H1 (cell line): ENCODE measurements at regions not wholly inside any gene's neighbourhood (a gene's known extent, or its start where the extent isn't known, plus 50 kb on each side); places are given as distances from the start of the nearest gene placed in this dataset.

Source experiments
- CTCF ChIA-PET: fragments of 300-600 bp; sonication (Branson Sonifier 250); formaldehyde crosslinking; loops from one replicate; lab custom pipeline; 2021; ENCODE audit not compliant: partially characterized antibody; lab: Charles Lee
- POLR2A ChIA-PET: fragments of 300-600 bp; sonication (Branson Sonifier 250); formaldehyde crosslinking; loops from one replicate; lab custom pipeline; 2021; ENCODE audit warnings: inconsistent platforms; ENCODE audit not compliant: partially characterized antibody; lab: Charles Lee
- DNase-seq, 2 experiments: peaks; one replicate each; pipeline versions ENCODE4 v3.0.0 to v3.0.0-alpha.2; 2010 to 2022; ENCODE audit warnings: low spot score in 2 of 2, low read depth in 1 of 2, mixed read lengths in 1 of 2
- FAIRE-seq: peaks from 2 replicates; lab custom pipeline; 2011; peaks lifted over from hg19 to GRCh38; lab: Jason Lieb, UNC
- H2AFZ ChIP-seq: 2 replicates; pipeline ENCODE4 v1.8.1; 2012; ENCODE audit warnings: low read length, inconsistent platforms
- H2AK5ac ChIP-seq: 2 replicates; pipeline ENCODE4 v1.6.1; 2013; ENCODE audit warnings: low read depth, low read length
- H2BK120ac ChIP-seq: replicated peaks from 2 replicates; pipeline ENCODE3; 2013; ENCODE audit warnings: low read depth, low read length, inconsistent platforms
- H2BK12ac ChIP-seq: 2 replicates; pipeline ENCODE4 v1.6.1; 2013; ENCODE audit warnings: low read depth, low read length
- H2BK15ac ChIP-seq: 2 replicates; pipeline ENCODE4 v1.6.1; 2013; ENCODE audit warnings: low read length
- H2BK20ac ChIP-seq: 2 replicates; pipeline ENCODE4 v1.6.1; 2013; ENCODE audit warnings: low read length
- H2BK5ac ChIP-seq: 2 replicates; pipeline ENCODE4 v1.6.1; 2013; ENCODE audit warnings: low read depth, low read length
- H3K14ac ChIP-seq: 2 replicates; pipeline ENCODE4 v1.6.1; 2013; ENCODE audit warnings: inconsistent platforms; ENCODE audit not compliant: insufficient read length
- H3K18ac ChIP-seq: 2 replicates; pipeline ENCODE4 v1.6.1; 2013; ENCODE audit warnings: low read length; ENCODE audit errors: extremely low read depth
- H3K23ac ChIP-seq: 2 replicates; pipeline ENCODE4 v1.6.1; 2013; ENCODE audit warnings: inconsistent platforms; ENCODE audit not compliant: insufficient read length
- H3K23me2 ChIP-seq: 2 replicates; pipeline ENCODE4 v1.6.1; 2013; ENCODE audit warnings: low read depth, low read length
- H3K27ac ChIP-seq: 2 replicates; pipeline ENCODE4 v1.6.1; 2011; ENCODE audit warnings: low read depth, low read length, inconsistent platforms
- H3K27me3 ChIP-seq, 4 experiments: replicated peaks in 1 of 4; 1 replicate in 1 of 4; 2 replicates in 3 of 4; pipeline versions ENCODE4 v1.6.1 to v1.8.1; 2011 to 2013; ENCODE audit warnings: low read length in 3 of 4, mild to moderate bottlenecking in 3 of 4, inconsistent platforms in 2 of 4, mixed read lengths in 2 of 4, moderate library complexity in 1 of 4; ENCODE audit not compliant: control insufficient read depth in 3 of 4, insufficient read depth in 3 of 4; ENCODE audit errors: extremely low read depth in 1 of 4
- H3K36me3 ChIP-seq, 4 experiments: 2 replicates each; pipeline versions ENCODE4 v1.6.1 to v1.8.1; 2011 to 2013; ENCODE audit warnings: mild to moderate bottlenecking in 4 of 4, low read length in 3 of 4, moderate library complexity in 2 of 4, control low read depth in 1 of 4, inconsistent platforms in 1 of 4; ENCODE audit not compliant: insufficient read depth in 4 of 4, control insufficient read depth in 2 of 4
- H3K4ac ChIP-seq: replicated peaks from 2 replicates; pipeline ENCODE3; 2013; ENCODE audit warnings: low read length, low read depth, mixed read lengths, inconsistent platforms; ENCODE audit not compliant: insufficient read length
- H3K4me1 ChIP-seq, 4 experiments: replicated peaks in 1 of 4; 1 replicate in 1 of 4; 2 replicates in 3 of 4; pipeline versions ENCODE4 v1.6.1 to v1.8.1; 2011 to 2013; ENCODE audit warnings: low read length in 3 of 4, inconsistent platforms in 2 of 4, mixed read lengths in 1 of 4; ENCODE audit not compliant: insufficient read depth in 4 of 4, control insufficient read depth in 3 of 4
- H3K4me2 ChIP-seq, 2 experiments: 2 replicates each; pipeline versions ENCODE4 v1.6.1 to v1.8.1; 2011 to 2013; ENCODE audit warnings: low read depth in 2 of 2, low read length in 2 of 2, control low read depth in 1 of 2, inconsistent platforms in 1 of 2, mild to moderate bottlenecking in 1 of 2; ENCODE audit not compliant: insufficient read depth in 1 of 2
- H3K4me3 ChIP-seq, 4 experiments: fragments of 200-600, 300-600 bp in 1 of 4; sonication (generic), shearing (Covaris generic), sonication (Bioruptor Twin) in 1 of 4; 2 replicates each; pipeline versions ENCODE4 v1.5.1 to v1.8.1; 2011 to 2016; ENCODE audit warnings: low read length in 4 of 4, low read depth in 3 of 4, control low read depth in 2 of 4, inconsistent platforms in 2 of 4, mild to moderate bottlenecking in 2 of 4, mixed read lengths in 1 of 4, moderate library complexity in 1 of 4; ENCODE audit not compliant: insufficient read depth in 2 of 4; ENCODE audit errors: extremely low read depth in 1 of 4
- H3K56ac ChIP-seq: replicated peaks from 2 replicates; pipeline ENCODE3; 2013; ENCODE audit warnings: low read depth, mild to moderate bottlenecking, mixed read lengths, low read length, inconsistent platforms; ENCODE audit not compliant: insufficient read length
- H3K79me1 ChIP-seq: 2 replicates; pipeline ENCODE4 v1.6.1; 2013; ENCODE audit warnings: low read depth, low read length, control low read depth
- H3K79me2 ChIP-seq, 2 experiments: 2 replicates each; pipeline versions ENCODE4 v1.6.1 to v1.8.1; 2012 to 2013; ENCODE audit warnings: low read length in 2 of 2, mild to moderate bottlenecking in 2 of 2, inconsistent platforms in 1 of 2; ENCODE audit not compliant: insufficient read depth in 2 of 2, control insufficient read depth in 1 of 2
- H3K9ac ChIP-seq, 4 experiments: replicated peaks in 1 of 4; 1 replicate in 1 of 4; 2 replicates in 3 of 4; pipeline versions ENCODE4 v1.6.1 to v1.8.1; 2011 to 2013; ENCODE audit warnings: low read depth in 3 of 4, low read length in 3 of 4, control low read depth in 2 of 4, mild to moderate bottlenecking in 2 of 4, moderate library complexity in 2 of 4, inconsistent platforms in 1 of 4; ENCODE audit errors: extremely low read depth in 1 of 4
- H3K9me3 ChIP-seq, 2 experiments: 2 replicates each; pipeline versions ENCODE4 v1.6.1 to v1.8.1; 2012 to 2013; ENCODE audit warnings: mild to moderate bottlenecking in 2 of 2, moderate library complexity in 2 of 2, control low read depth in 1 of 2, inconsistent platforms in 1 of 2, low read depth in 1 of 2, low read length in 1 of 2, mixed read lengths in 1 of 2; ENCODE audit not compliant: insufficient read depth in 2 of 2
- H4K20me1 ChIP-seq, 2 experiments: replicated peaks in 1 of 2; 2 replicates each; pipeline versions ENCODE3 to v1.8.1; 2011 to 2013; ENCODE audit warnings: inconsistent platforms in 2 of 2, low read length in 2 of 2, mild to moderate bottlenecking in 1 of 2; ENCODE audit not compliant: insufficient read depth in 2 of 2, control insufficient read depth in 1 of 2
- H4K5ac ChIP-seq: 2 replicates; pipeline ENCODE4 v1.6.1; 2013; ENCODE audit warnings: low read length, low read depth, mixed read lengths, inconsistent platforms; ENCODE audit not compliant: insufficient read length
- H4K8ac ChIP-seq: 2 replicates; pipeline ENCODE4 v1.8.0; 2013; ENCODE audit warnings: mild to moderate bottlenecking, moderate library complexity, low read length, inconsistent platforms; ENCODE audit not compliant: insufficient read depth; ENCODE audit errors: extremely low read depth
- H4K91ac ChIP-seq: replicated peaks from 2 replicates; pipeline ENCODE3; 2013; ENCODE audit warnings: low read length, mixed read lengths, inconsistent platforms; ENCODE audit not compliant: insufficient read length
- CREB1 ChIP-seq: IDR thresholded peaks from 2 replicates; pipeline ENCODE4 v1.6.1; 2012; ENCODE audit warnings: inconsistent platforms
- MAFK ChIP-seq: IDR thresholded peaks from 2 replicates; pipeline ENCODE4 v1.6.1; 2012; ENCODE audit warnings: low read depth, mild to moderate bottlenecking, improper control_type of control experiment, low read length
- RAD21 ChIP-seq, 2 experiments: IDR thresholded peaks in 1 of 2; conservative IDR thresholded peaks in 1 of 2; 2 replicates each; pipeline ENCODE4 v1.6.1; 2011; ENCODE audit warnings: low read depth in 2 of 2, low read length in 2 of 2, improper control_type of control experiment in 1 of 2, inconsistent platforms in 1 of 2, mild to moderate bottlenecking in 1 of 2, moderate library complexity in 1 of 2
- RNF2 ChIP-seq: fragments of 200-900, 300-1000 bp; sonication (generic); IDR thresholded peaks from 2 replicates; pipeline ENCODE4 v1.7.1; 2016; ENCODE audit warnings: borderline replicate concordance, low read depth, mild to moderate bottlenecking, antibody characterized with exemption, low read length; ENCODE audit not compliant: poor library complexity, severe bottlenecking; ENCODE audit errors: missing control alignments
- SP1 ChIP-seq: IDR thresholded peaks from 2 replicates; pipeline ENCODE4 v1.6.1; 2011; ENCODE audit warnings: low read depth, low read length
- SRF ChIP-seq: IDR thresholded peaks from 2 replicates; pipeline ENCODE4 v1.6.1; 2011; ENCODE audit warnings: mild to moderate bottlenecking, low read depth, low read length, moderate library complexity
- WGBS, 2 experiments: shearing (Covaris generic) in 1 of 2; methylation state at CpG; one replicate each; pipeline versions ENCODE4 v1.1.6 to v1.1.7; 2013 to 2015; ENCODE audit warnings: low lambda C conversion rate in 2 of 2, mixed read lengths in 2 of 2, inconsistent platforms in 1 of 2, low coverage in 1 of 2, missing lambda C conversion rate in 1 of 2; ENCODE audit not compliant: insufficient replicate concordance in 2 of 2, insufficient coverage in 1 of 2, insufficient read length in 1 of 2; ENCODE audit errors: extremely low coverage in 1 of 2, missing lambda C conversion rate in 1 of 2; 5-methylcytosine and 5-hydroxymethylcytosine counted together
- TF ChIP-seq, protein P1 (sequence below): IDR thresholded peaks from 2 replicates; pipeline ENCODE4 v1.6.1; 2012; ENCODE audit warnings: inconsistent platforms

- Histone ChIP-seq H4K20me1 (no peaks in the 10 kb centered on the region), H2BK15ac (no peak overlapping the region), H2AK5ac (no peak overlapping the region), H2BK20ac (no peak overlapping the region), H2BK120ac (no peak overlapping the region), H3K27me3 (no peaks in the 10 kb centered on the region), H3K23me2 (no peaks in the 10 kb centered on the region), H2BK12ac (no peak overlapping the region), H3K4me2 (no peak overlapping the region), H3K56ac (no peak overlapping the region), H3K79me2 (no peaks in the 10 kb centered on the region), H4K5ac (no peak overlapping the region), H3K14ac (no peak overlapping the region), H3K79me1 (no peaks in the 10 kb centered on the region), H3K36me3 (no peaks in the 10 kb centered on the region), H2BK5ac (no peak overlapping the region), H4K91ac (no peak overlapping the region), H3K9me3 (no peaks in the 10 kb centered on the region), H3K4me3 (no peak overlapping the region), H2AFZ (no peak overlapping the region), H3K27ac (no peak overlapping the region), H3K23ac (no peak overlapping the region), H3K18ac (no peak overlapping the region), H3K9ac (no peak overlapping the region), H3K4ac (no peak overlapping the region), H3K4me1 (no peaks in the 10 kb centered on the region), H4K8ac (no peak overlapping the region)
- TF ChIP-seq SRF: no peak
- TF ChIP-seq MAFK: no peak
- TF ChIP-seq RNF2: no peak
- TF ChIP-seq RAD21 (IDR thresholded peaks at IDR 0.05 in 1 of 2, conservative IDR thresholded peaks at IDR 0.05 in 1 of 2; ENCODE audit: low read depth in 2 of 2, low read length in 2 of 2): no peak
- no peak for TF ChIP-seq CREB1
- TF ChIP-seq SP1: no peak
- TF ChIP-seq, protein P1, sequence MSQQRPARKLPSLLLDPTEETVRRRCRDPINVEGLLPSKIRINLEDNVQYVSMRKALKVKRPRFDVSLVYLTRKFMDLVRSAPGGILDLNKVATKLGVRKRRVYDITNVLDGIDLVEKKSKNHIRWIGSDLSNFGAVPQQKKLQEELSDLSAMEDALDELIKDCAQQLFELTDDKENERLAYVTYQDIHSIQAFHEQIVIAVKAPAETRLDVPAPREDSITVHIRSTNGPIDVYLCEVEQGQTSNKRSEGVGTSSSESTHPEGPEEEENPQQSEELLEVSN: no peak
- 92% methylated on average over 2 of the region's 2 CpGs; no CpG with 5 or more reads in 1 of the 2 experiments for WGBS, 2 experiments
- ChIA-PET CTCF (no interaction called here), POLR2A (no interaction called here)
- DNase-seq (no peak), FAIRE-seq (no peak)
Measured at GRCh38 chr6:140202964-140203515, 828.6 kb upstream of the CITED2 start.
